IMR-90 (cell line): ENCODE measurements at regions not wholly inside any gene's neighbourhood (a gene's known extent, or its start where the extent isn't known, plus 50 kb on each side); places are given as distances from the start of the nearest gene placed in this dataset.

Experiments
- ATAC-seq: fragments of 200-7000 bp; cut with Tn5 transposase; 2 replicates; pipeline ENCODE4 v1.9.1; 2020; ENCODE audit warnings: low read depth, mild to moderate bottlenecking, moderate library complexity
- BruUV-seq: library from RNA; stranded (reverse); fragments of 400-500 nt; replicated peaks from 2 replicates; lab custom pipeline; 2021; lab: Mats Ljungman, UMichigan
- CTCF ChIA-PET: fragments of 300-600 bp; formaldehyde crosslinking; extraction: SDS; loops from one replicate; lab custom pipeline; 2021; ENCODE audit warnings: antibody characterized with exemption; lab: Yijun Ruan, JAX
- POLR2A ChIA-PET: fragments of 300-600 bp; sonication (Branson Sonifier 250); formaldehyde crosslinking; loops from one replicate; lab custom pipeline; 2022; ENCODE audit warnings: antibody characterized with exemption; ENCODE audit not compliant: unreplicated experiment; lab: Charles Lee
- DNase-seq: peaks from one replicate; pipeline ENCODE4 v3.0.0; 2013
- H2AFZ ChIP-seq: replicated peaks from 2 replicates; pipeline ENCODE3; 2013; ENCODE audit warnings: low read length, mild to moderate bottlenecking; ENCODE audit not compliant: poor library complexity
- H2AK5ac ChIP-seq: 2 replicates; pipeline ENCODE4 v1.6.1; 2013; ENCODE audit warnings: low read depth, low read length, inconsistent platforms
- H2AK9ac ChIP-seq: replicated peaks from 2 replicates; pipeline ENCODE3; 2013; ENCODE audit warnings: mild to moderate bottlenecking, low read depth, low read length, moderate library complexity; ENCODE audit not compliant: poor library complexity
- H2BK120ac ChIP-seq: 2 replicates; pipeline ENCODE4 v1.6.1; 2013; ENCODE audit warnings: low read depth, low read length, inconsistent platforms
- H2BK15ac ChIP-seq: 3 replicates; pipeline ENCODE4 v1.6.1; 2013; ENCODE audit warnings: low read depth, low read length, inconsistent platforms
- H2BK20ac ChIP-seq: 2 replicates; pipeline ENCODE4 v1.6.1; 2013; ENCODE audit warnings: low read depth, mild to moderate bottlenecking, inconsistent platforms, low read length, moderate library complexity
- H2BK5ac ChIP-seq: 2 replicates; pipeline ENCODE4 v1.6.1; 2013; ENCODE audit warnings: mild to moderate bottlenecking, low read depth, low read length, inconsistent platforms; ENCODE audit not compliant: poor library complexity, severe bottlenecking
- H3K14ac ChIP-seq: replicated peaks from 2 replicates; pipeline ENCODE4 v1.6.1; 2013; ENCODE audit warnings: low read depth, low read length, inconsistent platforms
- H3K18ac ChIP-seq: 2 replicates; pipeline ENCODE4 v1.6.1; 2013; ENCODE audit warnings: low read depth, low read length, control low read depth
- H3K23ac ChIP-seq: 2 replicates; pipeline ENCODE4 v1.6.1; 2013; ENCODE audit warnings: low read depth, low read length, inconsistent platforms
- H3K27ac ChIP-seq: 2 replicates; pipeline ENCODE4 v1.5.1; 2013; ENCODE audit warnings: mild to moderate bottlenecking, control low read depth, low read length; ENCODE audit not compliant: insufficient read depth
- H3K27me3 ChIP-seq: 2 replicates; pipeline ENCODE4 v1.6.1; 2013; ENCODE audit warnings: low read length; ENCODE audit not compliant: control insufficient read depth, insufficient read depth
- H3K36me3 ChIP-seq: 2 replicates; pipeline ENCODE4 v1.6.1; 2013; ENCODE audit warnings: low read length, mixed read lengths; ENCODE audit not compliant: control insufficient read depth, insufficient read depth
- H3K4ac ChIP-seq: 2 replicates; pipeline ENCODE4 v1.6.1; 2013; ENCODE audit warnings: low read depth, low read length, inconsistent platforms
- H3K4me1 ChIP-seq: 2 replicates; pipeline ENCODE4 v1.6.1; 2013; ENCODE audit warnings: low read length, mixed read lengths; ENCODE audit not compliant: control insufficient read depth, insufficient read depth
- H3K4me2 ChIP-seq: 2 replicates; pipeline ENCODE4 v1.6.1; 2013; ENCODE audit warnings: low read depth, mild to moderate bottlenecking, control low read depth, low read length, moderate library complexity
- H3K4me3 ChIP-seq: 2 replicates; pipeline ENCODE4 v1.5.1; 2013; ENCODE audit warnings: low read depth, mild to moderate bottlenecking, control low read depth, low read length, moderate library complexity; ENCODE audit not compliant: insufficient read depth
- H3K56ac ChIP-seq: 2 replicates; pipeline ENCODE4 v1.6.1; 2013; ENCODE audit warnings: low read length, inconsistent platforms; ENCODE audit not compliant: insufficient read depth; ENCODE audit errors: extremely low read depth
- H3K79me1 ChIP-seq, 2 experiments: 2 replicates each; pipeline ENCODE4 v1.6.1; 2013; ENCODE audit warnings: low read length in 2 of 2, inconsistent platforms in 1 of 2, low read depth in 1 of 2
- H3K9ac ChIP-seq: 2 replicates; pipeline ENCODE4 v1.6.1; 2013; ENCODE audit warnings: low read depth, low read length, control low read depth
- H3K9me1 ChIP-seq: 2 replicates; pipeline ENCODE4 v1.6.1; 2013; ENCODE audit warnings: low read length, inconsistent platforms; ENCODE audit not compliant: insufficient read depth
- H3K9me3 ChIP-seq: 2 replicates; pipeline ENCODE4 v1.6.1; 2013; ENCODE audit warnings: low read length; ENCODE audit not compliant: control insufficient read depth, insufficient read depth
- H4K20me1 ChIP-seq: 2 replicates; pipeline ENCODE4 v1.6.1; 2013; ENCODE audit warnings: low read length, inconsistent platforms; ENCODE audit not compliant: insufficient read depth
- H4K5ac ChIP-seq: 2 replicates; pipeline ENCODE4 v1.6.1; 2013; ENCODE audit warnings: mild to moderate bottlenecking, low read depth, low read length, control low read depth
- H4K8ac ChIP-seq, 2 experiments: 2 replicates each; pipeline ENCODE4 v1.6.1; 2013; ENCODE audit warnings: low read depth in 2 of 2, low read length in 2 of 2, control low read depth in 1 of 2, inconsistent platforms in 1 of 2
- H4K91ac ChIP-seq: 2 replicates; pipeline ENCODE4 v1.6.1; 2013; ENCODE audit warnings: low read depth, low read length, inconsistent platforms; ENCODE audit not compliant: insufficient read depth
- CEBPB ChIP-seq: IDR thresholded peaks from 2 replicates; pipeline ENCODE4 v1.6.1; 2012; ENCODE audit warnings: low read depth, low read length, improper control_type of control experiment
- FOS ChIP-seq: fragments of 150-350 bp; IDR thresholded peaks from 2 replicates; pipeline ENCODE4 v1.6.1; 2016; ENCODE audit warnings: low read depth, low read length
- MAFK ChIP-seq: IDR thresholded peaks from 2 replicates; pipeline ENCODE4 v1.6.1; 2012; ENCODE audit warnings: low read depth, low read length, improper control_type of control experiment
- MXI1 ChIP-seq: IDR thresholded peaks from 2 replicates; pipeline ENCODE4 v1.6.1; 2012; ENCODE audit warnings: low read depth, mild to moderate bottlenecking, low read length, moderate library complexity, borderline replicate concordance
- POLR2A ChIP-seq: IDR thresholded peaks from 2 replicates; pipeline ENCODE4 v1.6.1; 2012; ENCODE audit warnings: mild to moderate bottlenecking, low read depth, low read length
- RFX5 ChIP-seq: IDR thresholded peaks from 2 replicates; pipeline ENCODE4 v1.8.0; 2012; ENCODE audit warnings: low read depth, mild to moderate bottlenecking, low read length, moderate library complexity
- SMC3 ChIP-seq: fragments of 150-350 bp; IDR thresholded peaks from 2 replicates; pipeline ENCODE4 v1.6.1; 2016; ENCODE audit warnings: low read depth, mild to moderate bottlenecking, antibody characterized with exemption, low read length, moderate library complexity
- WGBS, 2 experiments: methylation state at CpG; one replicate each; pipeline versions ENCODE4 v1.1.5 to v1.1.7; 2013; ENCODE audit warnings: missing lambda C conversion rate in 2 of 2; ENCODE audit not compliant: insufficient read length in 1 of 2; ENCODE audit errors: extremely low coverage in 2 of 2; 5-methylcytosine and 5-hydroxymethylcytosine counted together
- dilution Hi-C: fragments of 300-500 bp; cut with HindIII; formaldehyde crosslinking; loops from one replicate; pipeline ENCODE4 v1.14.3; 2018; ENCODE audit warnings: low sequenced_read_pairs; ENCODE audit not compliant: unreplicated experiment
- in situ Hi-C: fragments of 300-500 bp; cut with MboI; formaldehyde crosslinking; loops from 3 replicates; pipeline ENCODE4 v1.14.3; 2019; ENCODE audit warnings: low sequenced_read_pairs, inconsistent platforms, mixed read lengths
- intact Hi-C: fragments of 100-400 bp; cut with micrococcal nuclease; formaldehyde crosslinking; loops from 2 replicates; pipeline ENCODE4 v1.10.0; 2022
- TF ChIP-seq, protein P1 (sequence below): fragments of 150-350 bp; IDR thresholded peaks from 2 replicates; pipeline ENCODE4 v1.6.1; 2016; ENCODE audit warnings: low read depth, mild to moderate bottlenecking, low read length, moderate library complexity, borderline replicate concordance

DNA sequence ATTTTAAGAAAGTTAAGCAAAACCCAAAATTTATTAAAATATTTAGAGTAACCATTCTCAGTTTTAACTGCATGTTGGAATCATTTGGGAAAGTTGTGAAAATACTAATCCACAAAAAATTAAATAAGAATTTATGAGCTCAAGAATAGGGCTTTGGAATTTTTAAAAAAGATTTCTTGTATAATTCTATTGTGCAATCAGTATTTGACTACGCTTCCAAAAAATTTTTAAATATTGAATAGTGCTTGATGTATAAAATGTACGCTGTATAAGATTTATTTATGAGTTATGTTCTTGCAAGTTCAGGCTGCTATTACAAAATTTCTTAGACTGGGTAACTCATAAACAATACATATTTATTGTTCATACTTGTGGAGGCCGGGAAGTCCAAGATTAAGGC is 571.7 kb downstream of the MMUT start:
- Histone ChIP-seq H3K23ac (no peak overlapping the region), H3K56ac (no peak overlapping the region), H2AK9ac (no peak overlapping the region), H2AK5ac (no peak overlapping the region), H3K9ac (no peak overlapping the region), H3K36me3 (no peaks in the 10 kb centered on the region), H3K27ac (no peak overlapping the region), H3K27me3 (no peaks in the 10 kb centered on the region), H3K4ac (no peak overlapping the region), H3K4me2 (no peak overlapping the region), H4K91ac (no peak overlapping the region), H3K18ac (no peak overlapping the region), H2BK120ac (no peak overlapping the region), H3K9me1 (no peaks in the 10 kb centered on the region), H4K20me1 (no peaks in the 10 kb centered on the region), H4K8ac (no peak overlapping the region), H3K4me1 (no peaks in the 10 kb centered on the region), H3K79me1 (no peaks in the 10 kb centered on the region), H4K5ac (no peak overlapping the region), H2BK15ac (no peak overlapping the region), H3K14ac (no peak overlapping the region), H2BK20ac (no peak overlapping the region), H2BK5ac (no peak overlapping the region), H2AFZ (no peak overlapping the region), H3K9me3 (no peaks in the 10 kb centered on the region), H3K4me3 (no peak overlapping the region)
- no peak for DNase-seq
- no CpG with 5 or more reads among the region's 3 CpGs for WGBS, 2 experiments
- in situ Hi-C loops = no loop called here
- TF ChIP-seq MAFK = no peak
- TF ChIP-seq RFX5 = no peak
- TF ChIP-seq CEBPB = peak; percentile 53
- TF ChIP-seq, protein P1, sequence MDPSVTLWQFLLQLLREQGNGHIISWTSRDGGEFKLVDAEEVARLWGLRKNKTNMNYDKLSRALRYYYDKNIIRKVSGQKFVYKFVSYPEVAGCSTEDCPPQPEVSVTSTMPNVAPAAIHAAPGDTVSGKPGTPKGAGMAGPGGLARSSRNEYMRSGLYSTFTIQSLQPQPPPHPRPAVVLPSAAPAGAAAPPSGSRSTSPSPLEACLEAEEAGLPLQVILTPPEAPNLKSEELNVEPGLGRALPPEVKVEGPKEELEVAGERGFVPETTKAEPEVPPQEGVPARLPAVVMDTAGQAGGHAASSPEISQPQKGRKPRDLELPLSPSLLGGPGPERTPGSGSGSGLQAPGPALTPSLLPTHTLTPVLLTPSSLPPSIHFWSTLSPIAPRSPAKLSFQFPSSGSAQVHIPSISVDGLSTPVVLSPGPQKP = no peak
- TF ChIP-seq POLR2A = no peak
- TF ChIP-seq SMC3 = no peak
- no peak for TF ChIP-seq FOS
- TF ChIP-seq MXI1 = no peak
- intact Hi-C loops = no loop called here
- CTCF ChIA-PET = no interaction called here
- POLR2A ChIA-PET = no interaction called here
- no TSS peak for BruUV-seq
- dilution Hi-C loops = no loop called here
- ATAC-seq = no peak
